Pons (tissue), 1 donor: ENCODE measurements at regions not wholly inside any gene's neighbourhood (a gene's known extent, or its start where the extent isn't known, plus 50 kb on each side); places are given as distances from the start of the nearest gene placed in this dataset.
"Not testable (repeated sequence)": the region's sequence is repeated elsewhere in the genome, so short reads cannot be mapped to it uniquely, and the experiment has no call there.

Source experiments
- DNase-seq: peaks from one replicate; pipeline ENCODE4 v3.0.0-alpha.2; 2016; ENCODE audit warnings: low spot score

DNA sequence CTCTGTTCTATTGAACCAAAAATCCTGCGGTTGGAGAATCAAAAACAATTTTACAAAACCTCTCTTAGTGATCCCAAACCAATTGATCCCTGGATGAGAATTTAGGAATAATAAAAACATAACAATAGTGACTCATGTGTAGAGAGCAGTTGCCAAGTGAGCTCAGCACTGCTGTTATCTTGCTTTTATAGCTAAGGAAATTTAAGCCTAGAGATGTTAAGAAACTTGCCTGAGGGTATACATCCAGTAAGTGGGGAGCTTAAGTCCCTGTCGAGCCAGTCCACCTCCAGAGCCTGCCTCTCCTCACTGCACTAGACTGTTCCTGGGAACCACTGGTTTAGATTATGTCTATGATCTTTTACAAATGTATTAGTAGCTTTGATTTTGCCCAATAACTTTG is 358.4 kb upstream of the LMCD1 start:
- no peak for DNase-seq

DNA sequence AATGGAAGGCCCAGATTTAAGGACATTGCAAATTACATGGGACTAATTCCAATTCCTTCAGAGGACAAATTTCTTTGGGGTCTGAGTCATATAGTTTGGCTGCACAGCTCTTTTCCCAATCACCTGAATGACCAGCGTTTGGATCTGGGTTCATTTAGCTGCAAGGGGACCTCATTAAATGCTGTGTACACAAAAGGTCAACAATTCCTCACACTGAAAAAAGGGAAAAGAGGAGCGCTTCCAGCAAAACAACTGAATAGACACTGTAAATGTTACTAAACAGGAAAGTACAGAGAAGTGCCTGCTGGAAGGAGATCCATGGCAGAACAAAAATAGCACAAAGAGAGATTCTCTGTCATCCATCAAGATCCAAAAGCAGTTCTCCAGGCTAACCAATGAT is 356.0 kb upstream of the LMCD1 start:
- no peak for DNase-seq

DNA sequence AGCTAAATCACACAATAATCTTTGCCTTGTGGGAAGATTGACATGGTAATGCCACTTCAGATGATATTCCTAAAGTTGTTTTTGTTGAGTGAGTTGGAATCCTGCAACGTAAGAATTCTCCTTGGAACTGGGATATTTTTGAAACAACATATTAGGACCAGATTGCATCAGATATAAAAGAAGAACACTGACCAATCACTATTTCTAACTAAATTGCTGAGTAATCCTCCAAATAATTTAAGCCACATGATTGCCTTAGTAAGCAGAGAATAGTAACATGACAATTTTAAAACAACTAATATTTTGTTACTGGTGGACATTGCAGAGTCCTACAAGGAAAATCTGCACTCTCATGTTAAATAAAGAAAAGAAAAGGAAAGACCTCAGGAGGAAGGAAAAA is 353.9 kb upstream of the LMCD1 start:
- DNase-seq: no peak

DNA sequence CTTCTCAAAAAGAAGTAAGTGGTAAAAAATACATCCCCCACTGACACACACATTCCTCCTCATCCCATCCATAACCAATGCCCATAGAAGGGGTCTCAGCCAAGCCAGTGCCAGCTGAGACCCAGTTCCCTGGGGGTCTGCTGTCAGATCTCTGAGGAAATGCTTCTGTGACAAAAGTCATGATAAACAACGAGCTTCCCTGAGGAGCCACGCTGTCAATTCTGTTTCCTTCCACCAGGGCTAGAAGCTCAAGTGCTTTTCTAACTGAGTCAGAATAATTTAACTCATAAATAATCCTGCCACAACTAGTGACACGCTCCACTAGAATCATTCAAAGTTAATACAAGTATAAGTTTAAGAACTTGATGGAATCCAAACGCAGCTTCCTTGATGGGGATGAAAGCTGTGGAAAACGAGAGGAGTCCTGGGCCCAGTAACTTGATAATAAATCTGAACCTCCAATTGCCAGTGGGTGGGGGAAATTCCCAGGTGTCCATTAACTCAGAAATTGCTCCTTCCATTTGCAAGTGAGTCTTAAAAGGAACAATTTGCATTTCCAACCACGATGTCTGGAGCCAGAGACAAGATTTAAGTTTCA is 348.7 kb upstream of the LMCD1 start:
- no peak for DNase-seq

DNA sequence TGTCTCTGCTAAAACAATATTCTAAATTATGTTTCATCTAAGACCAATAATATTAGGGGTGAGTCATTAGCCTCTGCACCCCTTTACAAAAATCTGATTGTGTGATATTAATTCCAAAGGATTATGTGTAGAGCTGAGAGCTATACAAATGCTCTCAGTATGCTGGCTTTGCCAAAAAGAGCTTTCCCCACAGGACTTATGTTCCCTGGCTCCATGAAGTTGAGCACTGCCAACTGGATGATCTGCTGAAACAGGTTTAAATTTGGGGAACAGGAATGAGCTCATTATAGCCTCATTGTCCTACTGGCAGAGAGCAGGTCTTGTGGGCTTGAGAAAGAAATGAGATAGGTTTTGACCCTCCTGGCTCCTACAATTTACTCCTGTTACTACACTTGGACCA is 347.8 kb upstream of the LMCD1 start:
- DNase-seq: no peak

DNA sequence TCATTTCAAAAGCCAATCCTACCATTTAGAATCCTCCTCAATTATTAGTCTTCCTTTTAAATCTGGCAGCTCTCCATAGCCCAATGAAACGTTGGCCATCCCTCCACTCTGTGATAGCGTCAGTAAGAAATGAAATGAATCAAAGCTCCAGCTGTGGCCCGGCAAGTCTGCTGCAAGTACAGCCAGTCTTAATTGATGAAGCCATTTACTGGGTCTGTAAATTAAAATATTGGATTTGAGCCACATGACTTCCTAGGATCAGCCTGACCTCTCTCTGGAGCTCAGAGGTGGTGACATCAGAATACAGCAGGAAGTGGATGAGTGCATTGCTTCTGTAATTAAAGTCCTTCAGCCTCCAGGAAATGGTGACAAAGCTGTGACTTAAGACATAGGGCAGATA is 347.0 kb upstream of the LMCD1 start:
- DNase-seq: no peak

DNA sequence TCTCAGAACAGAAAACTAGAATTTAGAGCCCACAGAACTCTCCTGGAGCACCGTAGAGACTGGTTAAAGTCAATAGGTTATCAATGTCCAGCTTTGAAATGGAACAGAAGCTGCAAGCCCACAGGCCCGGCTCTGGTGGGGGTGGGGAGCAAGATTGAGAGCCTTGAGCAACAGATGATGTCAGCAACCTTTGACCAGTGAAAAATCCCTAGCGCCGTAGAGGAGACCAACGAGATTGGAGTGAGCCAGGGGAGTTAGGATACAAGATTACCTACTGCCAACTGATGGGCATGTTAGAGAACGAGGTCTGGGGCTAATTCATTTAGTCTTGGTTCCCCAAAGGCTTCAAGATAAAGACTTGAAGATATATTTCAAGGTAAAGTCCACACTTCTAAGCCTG is 345.5 kb upstream of the LMCD1 start:
- no peak for DNase-seq

DNA sequence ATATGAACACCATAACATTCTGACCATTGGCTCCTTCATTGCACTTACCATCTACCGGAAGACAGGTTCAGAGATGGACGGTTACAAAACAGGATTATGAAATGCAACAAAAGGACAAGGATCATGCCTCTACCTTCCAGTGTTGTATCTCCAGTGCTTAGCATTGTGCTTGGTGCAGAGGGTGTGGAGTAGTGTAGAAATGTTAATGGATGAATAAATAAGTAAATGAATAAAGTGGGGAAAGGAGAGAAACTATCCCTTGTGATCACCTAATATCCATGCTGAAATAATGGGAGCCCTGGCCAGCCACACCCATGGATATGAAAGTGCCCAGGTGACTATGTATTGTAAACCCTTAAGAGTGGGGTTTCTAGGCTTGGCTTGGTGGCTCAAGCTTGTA is 344.8 kb upstream of the LMCD1 start:
- no peak for DNase-seq

DNA sequence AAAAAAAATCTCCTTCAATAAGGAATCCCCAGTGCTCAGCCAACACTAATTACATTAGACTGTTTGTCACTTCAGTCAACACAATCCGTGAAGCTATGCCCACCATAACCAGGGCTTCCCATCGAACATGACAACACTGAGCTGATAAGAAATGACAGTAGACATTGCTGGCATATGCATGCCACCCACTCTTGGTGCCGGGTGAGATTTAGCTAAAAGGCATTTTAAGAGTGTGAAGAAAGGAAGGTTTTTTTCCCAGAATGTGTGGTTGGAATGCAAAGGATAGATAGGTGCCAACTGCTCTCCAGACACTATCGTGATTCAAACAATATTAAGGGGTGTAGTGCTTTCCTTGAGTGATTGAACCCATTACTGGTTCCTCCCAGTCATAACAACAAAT is 344.0 kb upstream of the LMCD1 start:
- no peak for DNase-seq

DNA sequence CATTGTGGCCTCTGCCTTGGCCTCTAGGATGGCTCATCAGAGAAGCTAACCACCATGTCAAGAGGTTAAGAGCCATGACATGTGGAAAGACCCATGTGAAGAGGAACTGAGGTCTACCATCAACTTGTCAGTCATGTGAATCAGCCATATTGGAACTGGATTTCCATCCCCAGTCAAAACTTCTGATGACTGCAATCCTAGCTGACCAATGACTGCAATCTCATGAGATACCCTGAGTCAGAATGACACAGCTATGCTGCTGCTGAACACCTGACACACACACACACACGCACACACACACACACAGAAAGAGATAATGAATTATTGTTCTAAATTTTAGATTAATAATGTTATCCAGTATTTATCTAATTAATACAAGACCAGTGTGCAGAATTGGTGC is 337.5 kb upstream of the LMCD1 start:
- DNase-seq: no peak

DNA sequence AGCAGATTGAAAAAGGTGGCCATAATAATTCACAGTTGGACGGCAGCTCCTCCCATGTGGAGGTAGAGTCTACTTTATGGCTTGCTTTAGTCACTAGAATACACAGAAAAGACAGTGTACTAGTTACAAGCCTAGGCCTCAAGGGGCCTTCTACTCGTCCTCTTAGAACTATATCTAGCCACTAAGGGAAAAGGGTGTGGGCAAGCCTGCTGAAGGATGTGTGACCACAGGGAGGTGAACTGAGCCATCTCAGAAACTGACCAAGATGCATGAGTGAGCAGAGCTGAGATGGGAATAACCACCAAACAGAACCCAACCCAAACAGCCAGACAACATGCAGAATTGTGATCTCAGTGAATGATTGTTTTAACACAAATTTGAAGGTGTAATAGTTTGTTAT is 335.6 kb upstream of the LMCD1 start:
- DNase-seq: no peak

DNA sequence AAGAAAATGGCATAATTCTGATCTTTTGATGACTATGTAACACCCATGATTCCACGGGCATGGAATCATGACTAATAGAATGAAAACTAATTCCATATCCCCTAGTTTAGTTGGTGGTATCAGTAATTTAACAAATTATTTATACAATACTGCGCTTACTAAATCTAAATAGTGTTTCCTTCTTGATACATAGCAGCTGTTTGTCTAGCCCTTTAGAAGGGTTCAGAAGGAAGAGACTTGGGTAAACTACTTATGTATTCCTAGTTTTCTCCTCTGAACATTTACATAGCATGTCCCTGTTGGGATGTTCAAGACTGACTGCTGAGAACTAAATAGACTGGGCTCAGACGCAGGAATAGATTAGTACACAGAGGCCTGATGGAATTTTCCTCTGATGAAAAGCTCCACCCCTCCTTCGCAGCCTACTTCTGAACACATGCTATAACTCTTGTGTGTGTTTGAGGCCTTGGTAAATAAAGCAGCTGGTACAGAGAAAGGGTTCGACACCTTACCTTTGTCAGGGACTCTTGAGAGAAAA is 330.6 kb upstream of the LMCD1 start:
- DNase-seq: no peak

DNA sequence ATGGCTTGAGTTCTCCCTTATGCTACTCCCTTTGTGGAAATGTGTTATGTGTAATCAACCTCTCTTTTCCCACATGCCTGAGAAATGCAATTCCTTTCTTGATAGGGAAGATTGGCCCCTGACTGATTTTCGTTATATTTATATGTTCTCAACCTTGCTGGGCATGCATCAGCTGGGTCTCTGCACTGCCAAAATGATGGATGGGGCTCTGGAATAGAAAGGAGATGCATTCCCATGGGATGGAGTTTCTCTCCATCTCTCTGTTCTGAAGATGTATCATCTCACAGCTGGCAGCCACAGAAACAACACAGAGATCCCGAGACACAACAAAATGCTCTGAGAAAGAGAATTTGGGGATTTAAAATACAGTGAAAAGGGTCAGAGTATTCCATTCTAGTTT is 327.7 kb upstream of the LMCD1 start:
- DNase-seq: no peak

DNA sequence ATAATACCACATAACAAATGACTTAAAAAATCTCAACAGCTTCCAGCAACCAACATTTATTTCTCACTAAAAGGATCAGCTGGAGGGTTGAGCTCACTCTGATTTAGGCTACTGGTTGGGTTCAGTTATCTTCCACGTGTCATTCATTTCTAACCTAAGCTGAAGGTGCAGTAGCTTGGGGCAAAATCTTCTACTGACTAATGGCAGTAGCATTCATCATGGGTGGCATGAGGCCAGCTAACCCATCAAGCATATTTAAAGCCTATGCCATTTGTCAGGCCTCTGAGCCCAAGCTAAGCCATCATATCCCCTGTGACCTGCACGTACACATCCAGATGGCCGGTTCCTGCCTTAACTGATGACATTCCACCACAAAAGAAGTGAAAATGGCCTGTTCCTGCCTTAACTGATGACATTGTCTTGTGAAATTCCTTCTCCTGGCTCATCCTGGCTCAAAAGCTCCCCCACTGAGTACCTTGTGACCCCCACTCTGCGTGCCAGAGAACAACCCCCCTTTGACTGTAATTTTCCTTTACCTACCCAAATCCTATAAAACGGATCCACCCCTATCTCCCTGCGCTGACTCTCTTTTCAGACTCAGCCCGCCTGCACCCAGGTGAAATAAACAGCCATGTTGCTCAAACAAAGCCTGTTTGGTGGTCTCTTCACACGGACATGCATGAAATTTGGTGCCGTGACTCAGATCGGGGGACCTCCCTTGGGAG is 324.7 kb upstream of the LMCD1 start:
- not testable (repeated sequence) for DNase-seq

DNA sequence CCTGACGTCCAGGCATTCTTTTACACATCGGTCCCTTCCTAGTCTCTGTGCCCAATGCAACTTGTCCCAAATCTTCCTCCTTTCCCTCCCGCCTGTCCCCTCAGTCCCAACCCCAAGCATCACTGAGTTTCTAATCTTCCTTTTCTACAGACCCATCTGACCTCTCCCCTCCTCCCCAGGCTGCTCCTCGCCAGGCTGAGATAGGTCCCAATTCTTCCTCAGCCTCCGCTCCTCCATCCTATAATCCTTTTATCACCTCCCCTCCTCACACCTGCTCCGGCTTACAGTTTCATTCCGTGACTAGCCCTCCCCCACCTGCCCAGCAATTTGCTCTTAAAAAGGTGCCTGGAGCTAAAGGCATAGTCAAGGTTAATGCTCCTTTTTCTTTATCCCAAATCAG is 323.1 kb upstream of the LMCD1 start:
- not testable (repeated sequence) for DNase-seq

DNA sequence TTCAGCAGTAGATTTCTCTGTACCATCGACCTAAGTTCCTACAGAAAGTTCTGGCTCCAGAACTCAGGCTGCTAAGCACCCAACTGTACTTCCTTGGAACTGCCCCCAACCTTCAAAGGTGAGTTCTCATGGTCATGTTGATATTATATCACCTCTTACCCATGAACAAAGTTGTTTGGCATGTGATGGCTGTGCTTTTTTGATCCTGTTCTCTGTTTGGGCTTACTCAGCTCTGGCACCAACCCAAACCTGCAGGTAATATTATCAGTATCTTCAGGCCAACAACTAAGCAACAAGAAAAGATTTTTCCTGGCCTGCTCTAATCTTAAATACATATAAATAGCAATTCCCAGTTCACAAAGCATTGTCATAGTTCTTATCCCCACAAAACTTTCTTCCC is 318.7 kb upstream of the LMCD1 start:
- no peak for DNase-seq

DNA sequence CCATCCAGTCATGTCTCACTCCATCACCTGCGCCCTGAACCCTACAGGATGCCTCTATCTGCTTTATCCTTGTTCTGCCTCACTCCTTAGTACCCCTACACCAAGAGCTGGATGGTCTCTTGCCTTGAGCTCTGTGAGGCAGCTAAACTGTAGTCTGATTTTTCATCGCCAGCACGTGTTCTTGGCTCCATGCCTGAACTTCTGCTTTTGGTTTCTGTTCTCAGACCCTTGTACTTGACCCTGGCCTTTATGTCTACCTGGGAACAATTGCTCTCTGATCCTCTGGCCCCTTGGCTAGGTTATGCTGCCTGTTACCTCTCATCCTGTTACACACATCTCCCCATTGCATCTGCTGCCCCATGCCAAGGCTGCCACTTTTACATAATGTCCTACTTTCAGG is 318.0 kb upstream of the LMCD1 start:
- DNase-seq: no peak

DNA sequence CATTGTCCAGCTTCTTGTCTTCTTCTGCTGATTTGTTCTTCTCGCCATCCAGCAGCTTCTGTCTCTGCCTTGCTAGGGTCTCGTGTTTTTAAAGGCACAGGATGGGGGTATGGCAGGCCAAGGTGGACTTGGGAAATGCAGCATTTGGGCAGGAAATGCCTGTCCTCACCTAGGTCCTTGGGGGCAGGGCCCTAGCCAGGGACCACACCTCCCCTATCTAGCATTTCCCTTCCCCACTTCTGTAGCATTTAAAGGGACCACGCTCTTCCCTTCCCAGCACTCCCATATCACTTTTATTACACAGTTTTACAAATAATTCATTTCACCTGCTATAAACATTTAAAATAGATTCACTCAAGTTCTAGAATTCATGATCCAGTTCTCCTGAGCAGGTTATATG is 315.4 kb upstream of the LMCD1 start:
- DNase-seq: no peak

DNA sequence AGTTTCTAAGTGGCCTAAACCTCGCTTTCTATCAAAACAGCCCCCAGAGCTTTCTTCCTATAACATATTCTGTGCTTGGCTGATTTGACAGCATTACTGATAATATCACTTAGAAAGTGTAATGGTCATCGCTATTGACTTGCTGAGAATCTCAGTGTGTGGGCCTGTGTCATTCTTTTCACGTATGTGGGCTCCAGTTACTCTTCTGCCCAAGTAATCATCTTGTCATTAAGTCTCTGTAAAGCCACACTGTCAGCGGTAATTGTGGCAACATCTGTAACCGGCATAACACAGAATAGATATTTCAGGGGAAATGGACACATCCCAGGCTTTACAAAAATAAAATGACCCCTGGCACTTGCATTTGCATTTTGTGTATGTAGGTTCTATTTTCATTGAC is 313.6 kb upstream of the LMCD1 start:
- DNase-seq: no peak

DNA sequence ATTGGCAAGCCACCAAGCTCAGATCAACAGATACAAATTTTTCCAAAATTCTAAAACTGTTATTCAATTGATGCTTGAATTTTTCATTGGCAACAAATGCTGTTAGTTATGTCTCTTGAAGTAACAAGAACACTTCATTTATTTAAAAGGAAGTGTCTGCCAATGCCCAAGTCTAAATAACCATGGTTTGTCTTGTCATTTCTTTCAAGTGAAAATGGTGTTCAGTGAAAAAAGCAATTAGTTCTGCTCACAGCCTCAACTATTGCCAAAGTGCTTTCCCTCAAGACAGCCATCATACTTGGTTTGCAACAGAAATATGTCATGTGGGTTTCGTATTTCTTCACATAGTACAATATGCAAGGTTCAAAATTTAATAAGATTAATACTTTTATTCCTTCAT is 312.6 kb upstream of the LMCD1 start:
- DNase-seq: no peak

DNA sequence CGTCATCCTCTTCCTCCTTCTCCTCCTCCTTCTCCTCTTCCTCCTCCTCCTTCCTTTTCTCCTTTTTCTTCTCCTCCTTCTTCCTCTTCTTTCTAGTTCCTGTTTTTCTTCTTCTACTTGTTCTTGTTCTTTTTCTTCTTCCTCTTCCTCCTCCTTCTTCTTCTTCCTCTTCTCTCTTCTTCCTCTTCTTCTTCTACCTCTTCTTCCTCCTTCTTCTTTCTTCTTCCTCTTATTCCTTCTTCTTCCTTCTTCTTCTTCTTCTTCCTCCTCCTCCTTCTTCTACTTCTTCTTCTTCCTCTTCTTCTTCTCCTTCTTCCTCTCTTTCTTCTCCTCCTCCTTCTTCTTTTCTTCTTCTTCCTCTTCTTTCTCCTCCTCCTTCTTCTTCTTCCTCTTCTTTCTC is 310.2 kb upstream of the LMCD1 start:
- DNase-seq: no peak

DNA sequence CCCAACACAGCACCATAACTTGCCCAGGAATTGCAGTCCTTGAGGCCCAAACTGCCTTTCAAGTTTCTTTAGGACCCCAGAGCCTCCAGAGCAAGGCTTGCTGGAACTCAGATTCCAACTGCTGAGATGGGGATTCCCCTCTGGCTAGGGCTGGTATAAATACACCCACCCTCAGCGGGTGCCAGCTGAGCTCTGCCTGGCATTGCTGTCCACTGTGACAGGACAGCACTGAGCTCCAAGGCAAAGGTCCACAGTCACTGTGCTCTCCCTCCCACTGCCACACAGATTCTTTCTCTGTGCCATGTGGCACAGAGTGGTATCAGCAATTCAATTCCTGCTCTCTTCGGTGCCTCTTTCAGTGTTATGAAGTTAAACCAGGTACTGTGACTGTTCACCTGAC is 304.2 kb upstream of the LMCD1 start:
- no peak for DNase-seq

DNA sequence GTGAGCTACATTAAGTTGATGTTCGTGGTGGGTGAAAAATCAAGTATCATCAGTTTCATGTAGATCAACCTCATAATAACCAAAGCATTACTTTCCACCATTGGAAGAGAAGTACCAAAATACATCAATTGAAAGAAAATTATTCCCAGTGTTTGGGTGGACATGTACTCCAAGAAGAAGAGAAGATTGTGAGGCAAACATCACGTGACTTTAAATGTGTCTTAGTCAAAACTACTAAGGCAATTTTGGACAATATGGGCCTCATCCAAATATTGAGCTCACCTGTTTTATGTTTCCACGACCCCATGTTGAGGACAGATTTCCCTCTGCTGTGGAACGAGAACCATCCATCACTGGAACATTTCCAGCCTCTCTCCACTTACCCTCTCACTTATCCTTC is 303.0 kb upstream of the LMCD1 start:
- no peak for DNase-seq

DNA sequence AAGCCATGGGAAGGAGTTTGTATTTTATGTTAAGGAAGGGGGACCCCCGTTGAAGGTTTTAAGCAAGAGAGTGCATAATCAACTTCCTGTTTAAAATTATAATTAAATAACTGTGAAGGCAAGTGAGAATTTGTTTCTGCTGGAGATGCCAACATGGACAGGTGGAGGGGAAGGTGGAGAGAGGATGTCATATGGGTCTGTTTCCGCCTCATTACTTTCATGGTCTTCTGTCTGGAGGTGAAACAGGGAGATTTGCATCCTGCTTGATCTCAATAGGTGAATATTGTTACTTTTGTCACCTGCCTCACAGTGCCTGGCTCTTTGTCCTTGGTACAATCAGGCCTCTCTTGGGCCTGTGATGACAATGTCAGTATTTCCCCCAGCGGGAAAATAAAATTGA is 300.6 kb upstream of the LMCD1 start:
- DNase-seq: no peak
